LNCaP clone FGC (cell line): ENCODE measurements at regions not wholly inside any gene's neighbourhood (a gene's known extent, or its start where the extent isn't known, plus 50 kb on each side); places are given as distances from the start of the nearest gene placed in this dataset.

ENCODE experiments used
- DNase-seq: peaks from one replicate; pipeline ENCODE4 v3.0.0-alpha.2; 2011; ENCODE audit warnings: low read depth
- H3K4me3 ChIP-seq: 2 replicates; pipeline ENCODE4 v1.5.1; 2011; ENCODE audit warnings: mild to moderate bottlenecking, low read depth, low read length, control low read depth
- TF ChIP-seq, protein P1 (sequence below): IDR thresholded peaks from 2 replicates; pipeline ENCODE4 v1.5.1; 2012; ENCODE audit warnings: mild to moderate bottlenecking; ENCODE audit not compliant: control insufficient read depth, insufficient read depth; ENCODE audit errors: extremely low read depth

DNA sequence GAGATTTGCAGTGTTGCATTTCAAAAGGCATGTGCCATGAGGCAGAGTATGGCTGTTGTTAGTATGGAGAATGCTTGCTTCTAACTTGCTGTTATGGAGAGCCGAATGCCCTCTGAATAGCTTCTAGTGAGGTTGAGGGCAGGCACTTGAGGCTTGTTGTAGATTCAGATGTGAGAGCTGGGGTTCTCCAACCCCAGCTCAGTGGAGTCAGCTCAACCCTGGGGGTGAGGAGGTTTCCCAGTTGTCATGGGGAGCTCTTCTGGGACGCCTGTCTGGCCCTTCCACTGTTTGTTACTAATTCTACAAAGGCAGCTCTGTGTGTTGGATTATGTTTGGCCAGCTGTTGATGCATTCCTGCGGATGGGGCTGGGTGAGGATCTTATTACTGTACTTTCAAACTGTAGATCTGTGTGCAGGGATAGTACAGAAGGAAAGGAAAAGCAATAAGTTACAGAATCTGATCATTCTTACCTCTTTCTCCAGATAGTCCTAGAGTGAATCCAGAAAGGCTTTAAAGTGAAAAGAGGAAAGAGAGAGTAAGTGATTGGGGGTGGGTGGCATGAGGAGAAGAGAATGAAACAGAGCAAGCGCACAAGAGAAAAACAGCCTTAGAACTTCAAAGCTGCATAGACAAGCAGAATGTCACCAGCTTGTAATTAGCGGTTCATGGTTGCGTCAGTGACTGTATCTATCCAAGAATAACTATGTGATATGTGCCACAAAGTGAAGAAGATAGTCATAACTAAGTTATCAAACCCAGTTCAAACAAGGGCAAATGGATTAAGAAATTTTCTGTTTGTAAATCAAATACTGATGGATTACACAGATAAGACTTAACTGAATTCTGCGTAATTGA, 148.7 kb downstream of the PRL start:
- DNase-seq, result no peak
- TF ChIP-seq, protein P1, sequence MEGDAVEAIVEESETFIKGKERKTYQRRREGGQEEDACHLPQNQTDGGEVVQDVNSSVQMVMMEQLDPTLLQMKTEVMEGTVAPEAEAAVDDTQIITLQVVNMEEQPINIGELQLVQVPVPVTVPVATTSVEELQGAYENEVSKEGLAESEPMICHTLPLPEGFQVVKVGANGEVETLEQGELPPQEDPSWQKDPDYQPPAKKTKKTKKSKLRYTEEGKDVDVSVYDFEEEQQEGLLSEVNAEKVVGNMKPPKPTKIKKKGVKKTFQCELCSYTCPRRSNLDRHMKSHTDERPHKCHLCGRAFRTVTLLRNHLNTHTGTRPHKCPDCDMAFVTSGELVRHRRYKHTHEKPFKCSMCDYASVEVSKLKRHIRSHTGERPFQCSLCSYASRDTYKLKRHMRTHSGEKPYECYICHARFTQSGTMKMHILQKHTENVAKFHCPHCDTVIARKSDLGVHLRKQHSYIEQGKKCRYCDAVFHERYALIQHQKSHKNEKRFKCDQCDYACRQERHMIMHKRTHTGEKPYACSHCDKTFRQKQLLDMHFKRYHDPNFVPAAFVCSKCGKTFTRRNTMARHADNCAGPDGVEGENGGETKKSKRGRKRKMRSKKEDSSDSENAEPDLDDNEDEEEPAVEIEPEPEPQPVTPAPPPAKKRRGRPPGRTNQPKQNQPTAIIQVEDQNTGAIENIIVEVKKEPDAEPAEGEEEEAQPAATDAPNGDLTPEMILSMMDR, result no peak
- H3K4me3 ChIP-seq, result no peak overlapping the region

DNA sequence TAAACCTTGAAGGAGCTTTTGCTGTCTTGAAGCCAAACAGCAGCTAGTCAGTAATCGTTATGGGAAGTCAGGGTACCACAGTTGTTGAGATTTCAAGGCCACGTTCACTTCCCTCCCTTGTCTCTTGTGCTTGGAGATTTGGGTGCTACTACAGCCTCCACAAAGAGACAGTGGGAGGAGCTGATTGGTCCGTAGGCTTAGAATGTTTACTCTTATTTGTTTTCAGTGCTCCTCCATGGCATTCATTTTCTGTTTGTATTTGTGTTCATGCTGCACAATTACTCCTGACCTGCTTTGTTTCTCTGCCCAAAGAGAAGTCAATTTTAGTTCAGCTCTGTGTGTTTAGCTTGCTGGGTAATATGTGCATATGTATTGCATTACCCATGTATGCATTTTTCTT, 147.7 kb downstream of the PRL start:
- H3K4me3 ChIP-seq, result no peak overlapping the region
- no peak for DNase-seq

GRCh38 chr6:22149501-22150367, 147.1 kb downstream of the PRL start:
- H3K4me3 ChIP-seq, result no peak overlapping the region
- no peak for DNase-seq
- TF ChIP-seq, protein P1, result no peak

More for the DNA sequence above, 147.7 kb downstream of the PRL start:
- TF ChIP-seq, protein P1, result no peak

- no peak overlapping the region for H3K4me3 ChIP-seq
- TF ChIP-seq, protein P1, result no peak
Measured at GRCh38 chr6:22150368-22151035, 146.3 kb downstream of the PRL start.

GRCh38 chr6:22151892-22152291, 144.9 kb downstream of the PRL start:
- no peak for DNase-seq
- TF ChIP-seq, protein P1, result no peak

More at GRCh38 chr6:22150368-22151035, 146.3 kb downstream of the PRL start:
- no peak for DNase-seq

DNA sequence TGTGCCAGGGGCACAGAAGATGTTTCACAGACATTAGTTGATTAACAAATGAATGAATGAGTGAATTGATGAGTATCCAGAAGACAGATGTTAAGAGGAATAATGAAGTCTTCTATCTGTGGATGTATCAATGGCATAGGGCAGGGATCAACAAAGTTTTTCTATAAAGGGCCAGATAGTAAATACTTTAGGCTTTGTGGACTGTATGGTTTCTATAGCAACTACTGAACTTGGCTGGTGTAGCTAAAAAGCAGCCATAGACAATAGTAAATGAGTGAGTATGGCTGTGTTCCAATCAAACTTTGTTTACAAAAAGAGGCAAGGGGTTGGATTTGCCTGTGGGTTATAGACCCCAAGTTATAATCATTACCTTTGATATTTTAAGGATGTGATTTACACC, 144.0 kb downstream of the PRL start:
- no peak overlapping the region for H3K4me3 ChIP-seq
- TF ChIP-seq, protein P1, result no peak
- no peak for DNase-seq

More at GRCh38 chr6:22151892-22152291, 144.9 kb downstream of the PRL start:
- no peak overlapping the region for H3K4me3 ChIP-seq
